Mammary epithelial cell (primary cell): ENCODE measurements at regions not wholly inside any gene's neighbourhood (a gene's known extent, or its start where the extent isn't known, plus 50 kb on each side); places are given as distances from the start of the nearest gene placed in this dataset.

Experiments
- CTCF ChIP-seq, 2 donors: IDR thresholded peaks in 1 of 2; conservative IDR thresholded peaks in 1 of 2; 2 replicates each; pipeline ENCODE4 v1.5.1; 2011 to 2012; ENCODE audit warnings: inconsistent platforms in 2 of 2, low read length in 2 of 2, mild to moderate bottlenecking in 2 of 2, control low read depth in 1 of 2, low read depth in 1 of 2; ENCODE audit not compliant: insufficient read depth in 1 of 2; ENCODE audit errors: extremely low read depth in 1 of 2
- EZH2 ChIP-seq: IDR thresholded peaks from 2 replicates; pipeline ENCODE4 v1.6.1; 2012; ENCODE audit warnings: low read length, inconsistent platforms, borderline replicate concordance

GRCh38 chr18:75677696-75678455 lies 250.4 kb upstream of the SMIM21 start:
- TF ChIP-seq CTCF (conservative IDR thresholded peaks at IDR 0.05 in 1 of 2, IDR thresholded peaks at IDR 0.05 in 1 of 2; ENCODE audit: extremely low read depth in 1 of 2, insufficient read depth in 1 of 2, low read depth in 1 of 2, low read length in 2 of 2) = no peak
- no peak for TF ChIP-seq EZH2
